H1 (cell line): ENCODE measurements at regions not wholly inside any gene's neighbourhood (a gene's known extent, or its start where the extent isn't known, plus 50 kb on each side); places are given as distances from the start of the nearest gene placed in this dataset.

Source experiments
- CTCF ChIA-PET: fragments of 300-600 bp; sonication (Branson Sonifier 250); formaldehyde crosslinking; loops from one replicate; lab custom pipeline; 2021; ENCODE audit not compliant: partially characterized antibody; lab: Charles Lee
- POLR2A ChIA-PET: fragments of 300-600 bp; sonication (Branson Sonifier 250); formaldehyde crosslinking; loops from one replicate; lab custom pipeline; 2021; ENCODE audit warnings: inconsistent platforms; ENCODE audit not compliant: partially characterized antibody; lab: Charles Lee
- DNase-seq, 2 experiments: peaks; one replicate each; pipeline versions ENCODE4 v3.0.0 to v3.0.0-alpha.2; 2010 to 2022; ENCODE audit warnings: low spot score in 2 of 2, low read depth in 1 of 2, mixed read lengths in 1 of 2
- FAIRE-seq: peaks from 2 replicates; lab custom pipeline; 2011; peaks lifted over from hg19 to GRCh38; lab: Jason Lieb, UNC
- H2AFZ ChIP-seq: 2 replicates; pipeline ENCODE4 v1.8.1; 2012; ENCODE audit warnings: low read length, inconsistent platforms
- H2AK5ac ChIP-seq: 2 replicates; pipeline ENCODE4 v1.6.1; 2013; ENCODE audit warnings: low read depth, low read length
- H2BK120ac ChIP-seq: replicated peaks from 2 replicates; pipeline ENCODE3; 2013; ENCODE audit warnings: low read depth, low read length, inconsistent platforms
- H2BK12ac ChIP-seq: 2 replicates; pipeline ENCODE4 v1.6.1; 2013; ENCODE audit warnings: low read depth, low read length
- H2BK15ac ChIP-seq: 2 replicates; pipeline ENCODE4 v1.6.1; 2013; ENCODE audit warnings: low read length
- H2BK20ac ChIP-seq: 2 replicates; pipeline ENCODE4 v1.6.1; 2013; ENCODE audit warnings: low read length
- H2BK5ac ChIP-seq: 2 replicates; pipeline ENCODE4 v1.6.1; 2013; ENCODE audit warnings: low read depth, low read length
- H3K14ac ChIP-seq: 2 replicates; pipeline ENCODE4 v1.6.1; 2013; ENCODE audit warnings: inconsistent platforms; ENCODE audit not compliant: insufficient read length
- H3K18ac ChIP-seq: 2 replicates; pipeline ENCODE4 v1.6.1; 2013; ENCODE audit warnings: low read length; ENCODE audit errors: extremely low read depth
- H3K23ac ChIP-seq: 2 replicates; pipeline ENCODE4 v1.6.1; 2013; ENCODE audit warnings: inconsistent platforms; ENCODE audit not compliant: insufficient read length
- H3K23me2 ChIP-seq: 2 replicates; pipeline ENCODE4 v1.6.1; 2013; ENCODE audit warnings: low read depth, low read length
- H3K27ac ChIP-seq: 2 replicates; pipeline ENCODE4 v1.6.1; 2011; ENCODE audit warnings: low read depth, low read length, inconsistent platforms
- H3K27me3 ChIP-seq, 4 experiments: replicated peaks in 1 of 4; 1 replicate in 1 of 4; 2 replicates in 3 of 4; pipeline versions ENCODE4 v1.6.1 to v1.8.1; 2011 to 2013; ENCODE audit warnings: low read length in 3 of 4, mild to moderate bottlenecking in 3 of 4, inconsistent platforms in 2 of 4, mixed read lengths in 2 of 4, moderate library complexity in 1 of 4; ENCODE audit not compliant: control insufficient read depth in 3 of 4, insufficient read depth in 3 of 4; ENCODE audit errors: extremely low read depth in 1 of 4
- H3K36me3 ChIP-seq, 4 experiments: 2 replicates each; pipeline versions ENCODE4 v1.6.1 to v1.8.1; 2011 to 2013; ENCODE audit warnings: mild to moderate bottlenecking in 4 of 4, low read length in 3 of 4, moderate library complexity in 2 of 4, control low read depth in 1 of 4, inconsistent platforms in 1 of 4; ENCODE audit not compliant: insufficient read depth in 4 of 4, control insufficient read depth in 2 of 4
- H3K4ac ChIP-seq: replicated peaks from 2 replicates; pipeline ENCODE3; 2013; ENCODE audit warnings: low read length, low read depth, mixed read lengths, inconsistent platforms; ENCODE audit not compliant: insufficient read length
- H3K4me1 ChIP-seq, 4 experiments: replicated peaks in 1 of 4; 1 replicate in 1 of 4; 2 replicates in 3 of 4; pipeline versions ENCODE4 v1.6.1 to v1.8.1; 2011 to 2013; ENCODE audit warnings: low read length in 3 of 4, inconsistent platforms in 2 of 4, mixed read lengths in 1 of 4; ENCODE audit not compliant: insufficient read depth in 4 of 4, control insufficient read depth in 3 of 4
- H3K4me2 ChIP-seq, 2 experiments: 2 replicates each; pipeline versions ENCODE4 v1.6.1 to v1.8.1; 2011 to 2013; ENCODE audit warnings: low read depth in 2 of 2, low read length in 2 of 2, control low read depth in 1 of 2, inconsistent platforms in 1 of 2, mild to moderate bottlenecking in 1 of 2; ENCODE audit not compliant: insufficient read depth in 1 of 2
- H3K4me3 ChIP-seq, 4 experiments: fragments of 200-600, 300-600 bp in 1 of 4; sonication (generic), shearing (Covaris generic), sonication (Bioruptor Twin) in 1 of 4; 2 replicates each; pipeline versions ENCODE4 v1.5.1 to v1.8.1; 2011 to 2016; ENCODE audit warnings: low read length in 4 of 4, low read depth in 3 of 4, control low read depth in 2 of 4, inconsistent platforms in 2 of 4, mild to moderate bottlenecking in 2 of 4, mixed read lengths in 1 of 4, moderate library complexity in 1 of 4; ENCODE audit not compliant: insufficient read depth in 2 of 4; ENCODE audit errors: extremely low read depth in 1 of 4
- H3K56ac ChIP-seq: replicated peaks from 2 replicates; pipeline ENCODE3; 2013; ENCODE audit warnings: low read depth, mild to moderate bottlenecking, mixed read lengths, low read length, inconsistent platforms; ENCODE audit not compliant: insufficient read length
- H3K79me1 ChIP-seq: 2 replicates; pipeline ENCODE4 v1.6.1; 2013; ENCODE audit warnings: low read depth, low read length, control low read depth
- H3K79me2 ChIP-seq, 2 experiments: 2 replicates each; pipeline versions ENCODE4 v1.6.1 to v1.8.1; 2012 to 2013; ENCODE audit warnings: low read length in 2 of 2, mild to moderate bottlenecking in 2 of 2, inconsistent platforms in 1 of 2; ENCODE audit not compliant: insufficient read depth in 2 of 2, control insufficient read depth in 1 of 2
- H3K9ac ChIP-seq, 4 experiments: replicated peaks in 1 of 4; 1 replicate in 1 of 4; 2 replicates in 3 of 4; pipeline versions ENCODE4 v1.6.1 to v1.8.1; 2011 to 2013; ENCODE audit warnings: low read depth in 3 of 4, low read length in 3 of 4, control low read depth in 2 of 4, mild to moderate bottlenecking in 2 of 4, moderate library complexity in 2 of 4, inconsistent platforms in 1 of 4; ENCODE audit errors: extremely low read depth in 1 of 4
- H3K9me3 ChIP-seq, 2 experiments: 2 replicates each; pipeline versions ENCODE4 v1.6.1 to v1.8.1; 2012 to 2013; ENCODE audit warnings: mild to moderate bottlenecking in 2 of 2, moderate library complexity in 2 of 2, control low read depth in 1 of 2, inconsistent platforms in 1 of 2, low read depth in 1 of 2, low read length in 1 of 2, mixed read lengths in 1 of 2; ENCODE audit not compliant: insufficient read depth in 2 of 2
- H4K20me1 ChIP-seq, 2 experiments: replicated peaks in 1 of 2; 2 replicates each; pipeline versions ENCODE3 to v1.8.1; 2011 to 2013; ENCODE audit warnings: inconsistent platforms in 2 of 2, low read length in 2 of 2, mild to moderate bottlenecking in 1 of 2; ENCODE audit not compliant: insufficient read depth in 2 of 2, control insufficient read depth in 1 of 2
- H4K5ac ChIP-seq: 2 replicates; pipeline ENCODE4 v1.6.1; 2013; ENCODE audit warnings: low read length, low read depth, mixed read lengths, inconsistent platforms; ENCODE audit not compliant: insufficient read length
- H4K8ac ChIP-seq: 2 replicates; pipeline ENCODE4 v1.8.0; 2013; ENCODE audit warnings: mild to moderate bottlenecking, moderate library complexity, low read length, inconsistent platforms; ENCODE audit not compliant: insufficient read depth; ENCODE audit errors: extremely low read depth
- H4K91ac ChIP-seq: replicated peaks from 2 replicates; pipeline ENCODE3; 2013; ENCODE audit warnings: low read length, mixed read lengths, inconsistent platforms; ENCODE audit not compliant: insufficient read length
- CBX8 ChIP-seq: fragments of 300-800, 300-1000 bp; sonication (generic); IDR thresholded peaks from 2 replicates; pipeline ENCODE4 v1.7.1; 2016; ENCODE audit warnings: low read depth, low read length, borderline replicate concordance
- CHD2 ChIP-seq: IDR thresholded peaks from 2 replicates; pipeline ENCODE4 v1.6.1; 2012; ENCODE audit warnings: low read length, improper control_type of control experiment
- WGBS, 2 experiments: shearing (Covaris generic) in 1 of 2; methylation state at CpG; one replicate each; pipeline versions ENCODE4 v1.1.6 to v1.1.7; 2013 to 2015; ENCODE audit warnings: low lambda C conversion rate in 2 of 2, mixed read lengths in 2 of 2, inconsistent platforms in 1 of 2, low coverage in 1 of 2, missing lambda C conversion rate in 1 of 2; ENCODE audit not compliant: insufficient replicate concordance in 2 of 2, insufficient coverage in 1 of 2, insufficient read length in 1 of 2; ENCODE audit errors: extremely low coverage in 1 of 2, missing lambda C conversion rate in 1 of 2; 5-methylcytosine and 5-hydroxymethylcytosine counted together

DNA sequence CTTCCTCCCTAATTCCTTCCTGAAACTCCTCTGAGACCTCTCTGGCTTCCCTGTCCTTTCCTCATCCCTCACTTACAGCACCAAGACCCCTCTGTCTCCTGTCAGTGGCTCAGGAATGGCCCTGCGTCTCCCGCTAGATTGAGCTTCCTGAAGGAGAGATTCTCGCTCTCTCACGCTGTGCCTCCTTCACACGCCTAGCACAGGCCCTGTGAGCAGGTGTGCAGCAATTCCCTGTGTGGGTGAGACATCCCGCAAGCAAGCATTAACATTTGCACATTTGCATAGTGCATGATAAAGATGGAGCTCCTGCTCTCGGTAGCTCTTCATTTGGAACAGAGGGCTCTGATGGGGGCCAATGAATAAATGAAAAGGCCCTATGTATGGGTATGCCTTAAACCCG is 159.8 kb downstream of the ADAMTS15 start:
- Histone ChIP-seq H3K23ac (no peak overlapping the region), H3K27ac (no peak overlapping the region), H4K91ac (no peak overlapping the region), H3K79me1 (no peaks in the 10 kb centered on the region), H3K79me2 (no peaks in the 10 kb centered on the region), H3K4me1 (peaks cover 0 to 4% (median 2%) of the 10 kb centered on the region in 4 experiments; a peak in 4 of 7 replicates), H3K36me3 (no peaks in the 10 kb centered on the region), H3K14ac (no peak overlapping the region), H4K8ac (no peak overlapping the region), H2BK20ac (no peak overlapping the region), H3K9ac (no peak overlapping the region), H3K9me3 (no peaks in the 10 kb centered on the region), H4K20me1 (no peaks in the 10 kb centered on the region), H2AK5ac (no peak overlapping the region), H3K18ac (no peak overlapping the region), H2AFZ (0 out of 2 replicates have a peak overlapping the region, but pooled peaks have one; percentile 14), H3K4me2 (no peak overlapping the region), H2BK5ac (0 out of 2 replicates have a peak overlapping the region, but pooled peaks have one; percentile 12), H4K5ac (no peak overlapping the region), H2BK120ac (no peak overlapping the region), H2BK15ac (no peak overlapping the region; the same call in 1 of the 2 replicates), H2BK12ac (0 out of 2 replicates have a peak overlapping the region, but pooled peaks have one; percentile 77), H3K23me2 (no peaks in the 10 kb centered on the region), H3K4ac (no peak overlapping the region), H3K27me3 (no peaks in the 10 kb centered on the region), H3K56ac (no peak overlapping the region), H3K4me3 (no peak overlapping the region)
- FAIRE-seq (no peak), DNase-seq (no peak)
- TF ChIP-seq CBX8 (no peak), CHD2 (no peak)
- ChIA-PET POLR2A (interaction anchor here (0.9 to 1.0 kb wide), 2 partner anchors 9 to 15 kb away, joined by 3 to 5 read pairs; no protein-coding TSS in a partner anchor), CTCF (interaction anchor here (1.1 to 2.2 kb wide), 2 partner anchors 15 to 28 kb away, joined by 3 to 6 read pairs; no protein-coding TSS in a partner anchor)
- WGBS, 2 experiments = 81% methylated on average over 8 of the region's 8 CpGs; no CpG with 5 or more reads in 1 of the 2 experiments
